NCI-H1417 (cell line): ENCODE measurements at regions not wholly inside any gene's neighbourhood (a gene's known extent, or its start where the extent isn't known, plus 50 kb on each side); places are given as distances from the start of the nearest gene placed in this dataset.
A peak's percentile ranks its signal among the peaks of the same experiment; 100 is the strongest.
"Not testable (repeated sequence)": the region's sequence is repeated elsewhere in the genome, so short reads cannot be mapped to it uniquely, and the experiment has no call there.

Experiments used
- DNase-seq, 3 experiments: peaks; one replicate each; lab custom pipeline; 2025; lab: John Stamatoyannopoulos, UW

DNA sequence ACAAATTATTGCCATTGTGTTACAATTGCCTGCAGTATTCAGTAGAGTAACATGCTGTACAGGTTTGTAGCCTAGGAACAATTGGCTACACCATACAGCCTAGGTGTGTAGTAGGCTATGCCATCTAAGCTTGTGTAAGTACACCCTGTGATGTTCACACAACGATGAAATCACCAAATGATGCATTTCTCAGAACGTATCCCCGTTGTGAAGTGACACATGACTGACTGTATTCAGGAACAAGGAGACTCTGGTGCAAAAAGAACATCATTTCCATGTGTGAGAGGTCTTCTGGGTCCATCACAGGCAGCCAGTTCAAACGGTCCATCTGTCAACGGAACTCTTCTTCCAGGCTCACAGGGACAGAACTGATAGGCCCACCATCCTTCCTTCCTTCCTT lies 263.7 kb downstream of the ANAPC1 start:
- DNase-seq = no peak

DNA sequence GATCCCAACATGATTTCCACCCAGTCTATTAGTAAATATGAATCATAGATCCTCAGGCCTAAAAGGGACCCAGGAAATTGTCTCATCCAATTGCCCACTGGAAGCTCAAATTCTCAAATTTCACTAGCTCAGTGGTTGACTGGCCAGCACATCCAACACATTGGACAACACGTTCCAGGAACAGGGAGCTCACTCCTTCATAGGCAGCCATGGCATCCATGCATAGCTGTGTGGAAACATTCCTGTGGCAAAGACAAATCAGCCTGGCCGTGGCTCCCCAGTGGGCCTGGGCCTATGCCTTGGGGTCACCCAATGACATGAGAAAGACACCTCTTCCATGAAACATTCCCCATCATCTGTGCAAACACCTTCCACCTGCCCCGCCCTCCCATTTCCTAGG lies 261.1 kb downstream of the ANAPC1 start:
- no peak for DNase-seq

DNA sequence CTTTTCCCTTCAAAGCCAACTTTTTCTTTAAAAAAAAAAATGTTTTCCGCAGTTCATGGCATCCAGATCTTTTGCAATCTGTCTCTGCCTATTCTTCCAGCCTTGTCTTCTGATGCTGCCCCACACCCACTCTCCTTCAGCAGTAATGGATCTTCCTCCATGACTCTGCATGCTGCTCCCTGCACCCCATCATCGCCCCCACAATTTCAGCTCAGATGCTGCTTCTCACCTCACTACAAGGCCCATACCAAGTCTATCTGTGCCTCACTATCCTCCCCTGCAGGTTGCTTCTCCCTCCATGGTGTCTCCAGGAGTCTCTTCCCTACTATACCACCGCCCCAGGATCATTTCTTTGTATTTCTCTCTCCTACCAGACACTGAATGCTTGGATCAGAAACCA lies 260.6 kb downstream of the ANAPC1 start:
- DNase-seq = no peak

DNA sequence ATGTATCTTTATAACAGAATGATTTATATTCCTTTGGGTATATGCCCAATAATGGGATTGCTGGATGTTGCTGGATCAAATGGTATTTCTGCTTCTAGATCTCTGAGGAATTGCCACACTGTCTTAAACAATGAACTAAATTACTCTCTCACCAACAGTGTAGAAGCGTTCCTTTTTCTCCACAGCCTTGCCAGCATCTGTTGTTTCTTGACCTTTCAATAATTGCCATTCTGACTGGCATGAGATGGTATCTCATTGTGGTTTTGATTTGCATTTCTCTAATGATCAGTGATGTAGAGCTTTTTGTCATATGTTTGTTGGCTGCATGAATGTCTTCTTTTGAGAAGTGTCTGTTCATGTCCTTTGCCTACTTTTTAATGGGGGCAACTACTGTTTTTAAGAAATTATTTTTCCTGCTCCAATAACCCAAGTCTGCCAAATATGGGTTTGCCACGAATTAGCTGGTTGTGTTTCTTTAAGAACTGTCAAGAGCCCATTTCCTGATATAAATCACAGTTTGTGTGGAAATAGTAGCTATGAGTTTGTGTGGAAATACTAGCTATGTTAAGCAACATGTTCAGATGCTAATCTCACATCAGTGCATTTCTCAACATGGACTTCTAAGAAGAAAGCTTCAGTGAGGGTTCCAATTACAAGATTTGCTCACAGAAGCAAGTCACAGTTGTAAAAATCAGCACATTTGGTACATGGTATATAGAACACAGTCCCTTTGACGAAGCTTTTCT lies 259.4 kb downstream of the ANAPC1 start:
- DNase-seq = no peak

DNA sequence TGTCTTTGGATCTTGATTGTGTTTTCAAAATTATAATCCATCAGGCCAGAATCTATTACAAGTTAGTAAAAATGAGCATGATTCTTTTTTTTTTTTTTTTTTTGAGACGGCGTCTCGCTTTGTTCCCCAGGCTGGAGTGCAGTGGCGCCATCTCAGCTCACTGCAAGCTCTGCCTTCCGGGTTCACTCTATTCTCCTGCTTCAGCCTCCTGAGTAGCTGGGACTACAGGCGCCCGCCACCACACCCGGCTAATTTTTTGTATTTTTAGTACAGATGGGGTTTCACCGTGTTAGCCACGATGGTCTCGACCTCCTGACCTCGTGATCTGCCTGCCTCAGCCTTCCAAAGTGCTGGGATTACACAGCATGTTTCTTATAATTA lies 258.8 kb downstream of the ANAPC1 start:
- DNase-seq = not testable (repeated sequence)

DNA sequence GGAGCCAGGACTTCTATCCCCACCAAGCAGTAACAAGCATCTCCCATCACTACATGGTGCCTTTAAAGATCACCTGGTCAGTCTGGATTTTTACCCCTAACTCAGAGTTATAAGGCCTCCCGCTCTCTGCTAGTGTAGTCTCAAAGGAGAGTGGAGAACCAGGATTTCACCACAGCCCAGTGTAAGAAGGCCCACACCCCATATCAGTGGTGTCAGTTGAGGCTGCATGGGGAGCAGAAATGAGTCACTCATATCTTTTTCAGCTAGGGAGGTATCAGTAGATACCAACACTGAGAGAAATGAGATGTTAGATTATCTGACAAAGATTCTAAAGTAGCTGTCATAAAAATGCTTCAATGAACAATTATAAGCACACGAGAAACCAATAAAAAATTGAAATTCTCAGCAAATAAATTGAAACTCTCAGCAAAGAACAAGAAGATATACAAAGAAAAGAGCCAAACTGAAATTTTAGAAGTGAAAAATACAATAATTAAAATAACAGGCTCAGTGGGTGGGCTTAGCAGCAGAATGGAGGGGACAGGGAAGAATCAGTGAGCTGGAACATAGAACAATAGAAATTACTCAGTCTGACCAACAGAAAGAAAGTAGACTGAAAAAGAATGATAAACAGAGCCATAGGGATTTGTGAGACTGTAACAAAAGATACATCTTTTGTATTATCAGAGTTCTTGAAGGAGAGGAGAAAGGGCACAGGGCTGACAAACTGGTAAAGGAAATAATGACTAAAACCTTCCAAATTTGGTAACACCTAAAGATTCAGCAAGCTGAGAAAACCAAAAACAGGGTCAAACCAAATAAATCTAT lies 257.7 kb downstream of the ANAPC1 start:
- DNase-seq = no peak

DNA sequence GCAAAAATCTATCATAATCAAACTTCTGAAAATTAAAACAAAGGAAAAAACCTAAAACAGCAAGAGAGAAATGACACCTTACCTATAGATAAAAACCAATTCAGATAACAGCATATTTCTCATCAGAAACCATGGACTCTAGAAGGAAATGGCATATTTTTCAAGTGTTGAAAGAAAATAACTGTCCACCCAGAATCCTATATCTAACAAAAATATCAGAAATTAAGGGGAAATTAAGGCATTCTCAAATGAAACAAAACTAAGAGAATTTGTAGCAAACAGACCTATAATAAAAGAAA lies 257.2 kb downstream of the ANAPC1 start:
- no peak for DNase-seq

DNA sequence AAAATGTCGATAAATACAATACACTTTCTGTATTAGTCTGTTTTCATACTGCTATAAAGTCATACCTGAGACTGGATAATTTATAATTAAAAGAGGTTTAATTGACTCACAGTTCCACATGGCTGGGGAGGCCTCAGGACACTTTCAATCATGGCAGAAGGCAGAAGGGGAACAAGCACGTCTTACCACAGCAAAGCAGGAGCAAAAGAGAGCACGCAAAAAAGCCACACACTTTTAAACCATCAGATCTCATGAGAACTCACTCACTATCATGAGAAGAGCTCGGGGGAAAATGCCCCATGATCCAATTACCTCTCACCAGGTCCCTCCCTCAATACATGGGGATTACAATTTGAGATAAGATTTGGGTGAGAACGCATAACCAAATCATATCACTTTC lies 256.7 kb downstream of the ANAPC1 start:
- no peak for DNase-seq

DNA sequence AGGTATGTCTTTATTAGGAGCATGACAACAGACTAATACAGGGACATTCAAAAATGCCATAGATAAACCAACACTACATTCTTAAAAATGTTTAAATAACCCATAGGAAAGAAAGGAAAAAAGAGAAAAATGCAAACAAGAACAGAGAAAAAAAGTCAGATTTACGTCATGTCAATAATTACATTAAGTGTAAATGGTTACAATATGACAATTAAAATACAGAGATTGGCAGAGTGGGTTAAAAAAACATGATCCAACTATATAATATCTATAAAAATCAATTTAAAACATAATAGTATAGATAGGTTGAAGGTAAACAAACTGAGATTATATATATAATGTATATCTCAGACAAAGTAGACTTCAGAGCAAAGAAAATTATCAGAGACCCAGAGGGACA lies 255.8 kb downstream of the ANAPC1 start:
- DNase-seq = no peak

DNA sequence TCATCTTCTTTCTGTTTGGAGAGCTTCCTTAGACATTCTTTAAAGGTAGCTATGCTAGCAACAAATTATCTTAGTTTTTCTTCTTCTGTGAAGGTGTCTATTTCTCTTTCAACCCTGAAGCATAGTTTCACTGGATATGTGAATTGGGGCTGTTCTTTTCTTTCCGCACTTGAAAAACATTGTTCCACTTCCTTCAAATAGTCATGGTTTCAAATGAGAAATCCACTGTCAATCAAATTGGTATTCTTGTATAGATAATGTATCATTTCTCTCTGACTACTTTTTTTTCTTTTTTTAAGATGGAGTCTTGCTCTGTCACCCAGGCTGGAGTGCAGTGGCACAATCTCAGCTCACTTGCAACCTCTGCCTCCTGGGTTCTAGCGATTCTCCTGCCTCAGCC lies 254.0 kb downstream of the ANAPC1 start:
- DNase-seq = no peak

DNA sequence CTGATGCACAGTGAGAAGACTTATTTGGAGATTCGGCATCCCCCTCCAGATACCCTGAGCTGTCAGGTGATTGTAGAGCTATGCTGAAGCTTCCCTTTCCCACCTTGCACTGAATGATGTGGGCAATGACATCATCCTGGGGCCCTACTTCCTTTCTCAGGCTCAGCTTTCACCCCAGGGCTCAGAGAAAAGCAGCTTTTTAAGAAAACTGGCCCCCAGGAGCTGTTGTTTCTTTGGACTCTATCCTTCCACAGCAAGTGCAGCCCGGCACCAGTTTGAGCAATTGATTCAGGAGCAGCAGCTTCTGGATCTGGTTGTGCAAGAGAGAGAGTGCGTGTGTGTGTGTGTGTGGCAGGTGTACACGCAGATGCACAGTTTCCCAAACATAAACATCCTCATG lies 251.3 kb downstream of the ANAPC1 start:
- no peak for DNase-seq

DNA sequence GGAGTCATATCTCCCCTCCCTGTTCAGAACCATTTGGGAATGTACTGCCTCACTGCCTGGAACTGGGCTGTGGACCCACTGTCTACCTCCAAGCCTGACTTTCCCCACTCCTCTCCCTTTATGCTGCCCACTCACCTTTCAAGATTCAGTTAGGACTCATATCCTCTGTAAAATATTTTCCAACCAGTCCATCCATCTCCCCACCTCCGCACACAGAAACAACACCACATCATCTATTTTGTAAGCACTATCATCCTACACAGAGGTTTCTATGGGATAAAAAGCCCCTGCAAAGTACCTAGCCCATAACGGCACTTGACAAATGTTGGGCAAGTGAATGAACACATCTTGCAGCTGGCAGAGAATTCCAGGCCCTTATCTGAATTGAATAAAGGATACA lies 250.8 kb downstream of the ANAPC1 start:
- no peak for DNase-seq

DNA sequence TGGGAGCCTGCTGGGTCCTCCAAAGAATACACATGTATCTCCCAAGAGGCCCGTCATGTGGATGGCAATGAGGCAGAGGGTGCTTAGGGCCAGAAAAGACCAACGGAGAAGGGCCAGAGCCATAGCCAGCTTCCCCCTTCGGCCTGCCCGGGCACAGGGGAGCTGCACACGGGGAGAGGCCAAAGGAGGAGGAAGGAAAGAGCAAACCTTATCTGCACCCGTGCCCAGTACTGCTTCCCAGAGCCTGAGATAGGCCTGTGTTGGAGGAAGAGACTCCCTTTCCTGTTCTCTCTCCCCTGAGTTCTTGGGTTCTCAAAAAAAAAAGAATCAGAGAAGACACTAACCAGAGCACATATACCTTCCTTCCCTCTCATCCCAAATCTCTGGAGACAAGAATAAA lies 250.3 kb downstream of the ANAPC1 start:
- no peak for DNase-seq

DNA sequence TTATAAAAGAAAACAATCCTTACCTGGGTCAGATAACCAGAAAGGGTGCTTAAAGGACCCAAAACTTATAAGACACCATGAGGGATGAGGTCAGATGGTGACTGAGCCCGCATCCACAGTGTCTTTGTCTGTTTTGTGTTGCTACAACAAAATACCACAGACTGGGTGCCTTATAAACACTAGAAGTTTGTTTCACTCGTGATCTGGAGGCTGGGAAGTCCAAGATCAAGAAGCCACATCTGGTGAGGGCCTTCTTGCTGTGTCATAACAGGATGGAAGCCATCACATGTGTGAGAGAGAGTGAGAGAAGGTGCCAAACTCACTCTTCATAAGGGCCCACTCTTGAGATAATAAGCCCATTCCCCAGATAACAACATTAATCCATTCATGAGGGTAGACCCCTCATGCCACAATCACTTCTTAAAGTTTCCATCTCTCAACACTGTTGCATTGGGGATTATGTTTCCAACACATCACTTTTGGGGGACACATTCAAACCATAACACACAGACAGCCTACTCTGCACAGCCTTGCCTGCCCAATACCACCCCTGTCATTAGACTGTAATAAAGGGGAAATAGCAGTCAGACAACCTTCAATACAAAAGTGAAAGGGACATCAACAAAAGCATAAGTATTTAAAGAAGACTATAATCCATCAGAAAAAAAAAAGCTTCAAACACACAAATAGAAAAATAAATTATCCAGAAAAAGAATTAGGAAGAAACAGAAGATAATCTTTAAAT lies 249.8 kb downstream of the ANAPC1 start:
- no peak for DNase-seq

DNA sequence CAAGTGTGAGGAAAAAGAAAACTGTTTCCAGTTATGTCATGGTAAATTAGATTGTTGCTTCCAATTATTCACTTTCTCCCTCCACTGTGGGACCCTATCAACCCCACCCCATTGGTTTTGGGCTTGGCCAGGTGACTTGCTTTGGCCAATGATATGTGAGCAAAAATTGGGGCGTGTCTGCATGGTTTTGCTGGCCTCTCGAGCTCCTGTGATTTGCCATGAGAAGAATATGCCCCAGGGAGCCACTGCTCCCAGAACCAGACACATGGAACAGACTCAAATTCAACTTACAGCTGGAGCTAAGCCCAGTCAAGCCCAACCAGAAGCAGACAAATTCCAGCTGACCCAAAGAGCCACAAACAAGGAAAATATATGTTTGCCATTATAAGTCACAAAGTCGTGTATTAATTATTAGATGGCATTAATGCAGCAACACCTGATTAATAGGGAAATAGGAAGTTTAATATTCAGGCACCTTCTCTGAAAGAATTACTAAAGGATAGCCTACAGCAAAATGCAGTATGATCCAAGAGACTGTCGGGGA lies 248.9 kb downstream of the ANAPC1 start:
- no peak for DNase-seq

DNA sequence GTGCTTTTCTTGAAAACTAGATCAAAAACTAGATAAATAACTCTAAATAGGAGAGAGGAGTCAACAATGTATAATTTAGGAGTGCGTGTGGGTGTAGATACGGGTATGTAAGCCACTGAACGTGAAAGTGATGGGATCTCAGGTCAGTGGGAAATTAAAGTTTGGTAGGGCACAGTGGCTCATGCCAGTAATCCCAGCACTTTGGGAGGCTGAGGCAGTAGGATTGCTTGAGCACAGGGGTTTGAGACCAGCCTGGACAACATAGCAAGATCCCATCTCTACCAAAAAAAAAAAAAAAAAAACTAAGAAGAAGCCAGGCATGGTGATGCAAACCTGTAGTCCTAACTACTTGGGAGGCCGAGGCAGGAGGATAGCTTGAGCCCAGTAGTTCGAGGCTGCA lies 247.1 kb downstream of the ANAPC1 start:
- no peak for DNase-seq

DNA sequence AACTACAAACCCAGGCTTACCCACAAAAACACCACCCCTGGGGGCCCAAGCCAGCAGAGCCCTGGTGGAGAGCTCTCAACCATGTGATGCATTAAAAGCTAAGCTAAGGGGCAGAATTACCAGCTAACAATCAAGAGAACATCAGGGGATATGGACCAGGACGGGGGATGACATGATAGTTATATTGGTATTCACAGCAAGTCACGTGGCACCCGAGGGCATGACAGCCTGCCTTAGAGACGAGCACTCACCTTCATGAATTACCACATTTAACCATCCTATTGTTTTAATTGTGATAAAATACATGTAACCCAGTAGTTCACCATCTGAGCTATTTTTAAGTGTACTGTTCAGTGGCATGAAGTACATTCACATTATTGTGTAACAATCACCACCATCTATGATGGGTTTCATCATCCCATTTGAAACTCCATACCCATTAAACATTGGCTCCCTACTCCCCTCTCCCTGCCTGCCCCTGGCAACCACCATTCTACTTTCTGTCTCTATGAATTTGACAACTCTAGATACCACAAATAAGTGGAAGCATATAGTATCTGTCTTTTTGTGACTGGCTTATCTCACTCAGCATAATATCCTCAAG lies 245.6 kb downstream of the ANAPC1 start:
- no peak for DNase-seq

DNA sequence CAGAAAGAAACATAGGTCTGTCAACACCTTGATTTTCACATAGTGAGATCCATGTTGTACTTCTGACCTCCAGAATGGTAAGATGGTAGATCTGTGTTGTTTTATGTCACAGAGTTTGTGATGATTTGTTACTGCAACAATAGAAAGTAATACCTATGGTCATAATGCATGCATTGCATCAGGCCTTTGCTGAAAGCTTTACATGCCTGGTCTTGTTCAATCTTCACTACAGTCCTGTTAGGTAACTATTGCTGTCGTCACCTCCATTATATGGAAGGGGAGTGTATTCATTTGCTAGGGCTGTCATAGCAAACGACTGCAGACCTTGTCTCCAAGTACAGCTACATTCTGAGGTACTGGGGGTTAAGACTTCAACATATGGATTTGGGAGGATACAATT lies 243.5 kb downstream of the ANAPC1 start:
- peak in 1 of 3 experiments; percentile 5 for DNase-seq

DNA sequence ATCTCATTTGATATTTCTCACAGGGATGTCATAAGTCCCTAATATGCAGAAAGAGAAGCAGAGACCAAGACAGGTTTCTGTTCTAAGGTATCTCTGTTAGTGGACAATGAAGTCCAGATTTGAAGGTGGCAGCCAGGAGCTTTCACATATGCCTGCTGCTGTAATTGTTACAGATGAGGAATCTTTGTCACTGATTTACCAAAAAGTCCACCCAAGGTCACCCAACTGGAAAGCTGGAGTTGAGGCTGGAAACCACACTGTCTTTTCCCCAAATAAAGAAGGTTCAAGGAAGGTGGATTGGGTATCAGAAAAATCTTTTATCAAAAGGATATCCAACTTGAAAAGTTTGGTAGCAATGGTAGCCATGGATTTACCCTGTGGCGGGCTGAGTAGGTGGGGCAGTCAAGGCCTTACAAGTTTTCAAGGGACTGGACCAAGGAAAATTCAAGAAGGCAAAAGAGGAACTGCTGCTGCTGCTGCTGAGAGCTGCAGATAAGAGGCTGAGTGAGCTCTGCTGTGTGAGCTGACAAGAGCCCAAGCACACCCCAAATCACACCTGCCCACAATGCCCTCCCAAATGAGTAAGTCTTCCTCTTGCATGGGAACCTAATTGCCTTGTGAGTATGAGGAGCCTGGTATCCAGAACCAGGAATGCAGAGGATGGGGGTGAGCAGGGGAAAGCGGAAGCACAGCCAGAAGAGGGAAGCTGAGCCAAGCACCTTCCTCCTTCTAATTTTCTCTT lies 241.2 kb downstream of the ANAPC1 start:
- DNase-seq = no peak

DNA sequence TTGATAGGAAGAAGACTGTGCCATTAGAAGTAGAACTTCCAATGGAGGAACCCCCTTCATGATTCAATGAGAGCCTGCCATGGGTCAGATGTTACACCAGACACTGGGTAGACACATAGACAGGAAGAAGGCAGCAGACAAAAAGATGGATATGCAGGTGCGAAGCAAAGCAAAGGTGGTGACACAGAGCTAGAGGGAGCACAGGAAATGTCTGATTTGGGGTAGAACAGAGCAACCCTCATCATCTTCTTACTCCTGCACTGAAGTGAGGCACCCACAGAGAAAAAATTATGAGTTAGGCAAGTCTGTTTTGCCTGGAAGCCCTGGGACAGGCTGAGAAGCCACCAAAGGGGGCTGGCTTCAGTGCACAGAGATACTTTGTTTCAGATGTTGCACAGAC lies 240.2 kb downstream of the ANAPC1 start:
- no peak for DNase-seq

DNA sequence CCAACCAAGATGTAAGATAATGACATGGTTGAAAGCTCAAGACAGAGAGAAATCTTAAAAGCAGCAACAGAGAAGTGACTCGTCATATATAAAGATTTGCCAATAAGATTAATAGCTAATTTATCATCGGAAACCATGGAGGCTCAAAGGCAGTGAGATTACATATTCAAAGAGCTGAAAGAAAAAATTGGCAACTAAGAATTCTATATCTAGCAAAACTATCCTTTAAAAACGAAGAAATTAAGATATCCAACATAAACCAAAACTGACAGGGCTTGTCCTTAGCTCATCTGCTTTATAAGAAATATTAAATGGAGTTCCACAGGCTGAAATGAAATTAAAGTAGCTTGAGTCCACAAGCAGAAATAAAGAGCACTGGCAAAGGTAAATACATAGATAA lies 236.6 kb downstream of the ANAPC1 start:
- DNase-seq = no peak

DNA sequence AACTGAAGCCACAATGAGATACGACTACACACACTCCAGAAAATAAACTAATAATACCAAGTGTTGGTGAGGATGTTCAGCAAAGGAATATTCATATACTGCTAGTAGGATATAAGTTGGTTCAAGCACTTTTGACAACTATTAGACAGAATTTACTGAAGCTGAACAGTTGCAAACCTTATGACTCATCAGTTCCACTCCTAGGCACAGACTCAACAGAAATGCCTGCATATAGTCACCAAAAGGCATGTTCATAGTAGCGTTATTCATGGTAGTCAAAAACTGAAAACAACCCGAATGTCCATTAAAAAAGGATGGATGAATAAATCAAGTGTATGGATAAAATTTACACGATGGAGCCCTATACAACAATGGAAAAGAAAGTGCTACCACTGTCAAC lies 232.0 kb downstream of the ANAPC1 start:
- DNase-seq = no peak
